GM21423 (cell line): ENCODE measurements at regions not wholly inside any gene's neighbourhood (a gene's known extent, or its start where the extent isn't known, plus 50 kb on each side); places are given as distances from the start of the nearest gene placed in this dataset.
A peak's percentile ranks its signal among the peaks of the same experiment; 100 is the strongest.

Experiments used
- ATAC-seq: cut with Tn5 transposase; IDR thresholded peaks from one replicate; pipeline ENCODE4 v1.9.1; 2021; ENCODE audit warnings: mild to moderate bottlenecking, moderate library complexity; ENCODE audit not compliant: unreplicated experiment

DNA sequence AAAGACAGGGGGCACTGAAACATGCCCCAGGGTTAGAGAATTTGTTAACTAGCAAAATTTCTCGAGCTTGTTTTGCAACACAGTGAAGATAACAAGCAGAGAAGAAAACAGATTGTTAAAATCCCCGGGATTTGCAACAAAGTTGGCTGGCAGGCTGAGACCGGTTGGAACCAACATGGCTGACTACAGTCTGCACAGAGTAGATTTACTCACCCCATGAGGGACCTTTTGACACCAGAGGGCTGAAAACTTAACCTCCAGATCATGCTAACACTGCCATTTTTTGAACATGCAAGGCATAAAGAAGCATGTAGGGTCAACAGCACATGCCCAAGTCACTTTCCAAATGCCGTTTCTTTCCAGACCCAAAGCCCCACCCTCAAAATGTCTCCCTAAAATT lies 95.2 kb upstream of the TMEM26 start:
- no peak for ATAC-seq

DNA sequence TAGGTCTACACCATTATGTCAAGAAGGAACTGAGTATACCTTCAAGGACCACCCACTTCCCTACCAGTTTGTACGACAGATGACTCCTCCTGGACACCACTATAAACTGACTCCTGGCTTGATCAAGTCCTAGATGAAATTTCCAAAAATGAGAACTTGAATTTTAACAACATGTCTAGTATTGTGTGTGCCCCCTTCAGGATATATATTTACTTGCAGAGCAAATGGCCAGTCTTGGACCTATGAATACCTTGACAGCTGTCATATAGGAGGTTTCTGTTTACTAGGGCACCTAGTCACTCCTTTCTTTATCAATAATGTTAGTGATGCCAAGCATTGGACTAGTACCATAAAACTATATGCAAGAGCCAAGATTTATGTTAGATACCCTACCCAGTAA lies 94.1 kb upstream of the TMEM26 start:
- ATAC-seq, result no peak

DNA sequence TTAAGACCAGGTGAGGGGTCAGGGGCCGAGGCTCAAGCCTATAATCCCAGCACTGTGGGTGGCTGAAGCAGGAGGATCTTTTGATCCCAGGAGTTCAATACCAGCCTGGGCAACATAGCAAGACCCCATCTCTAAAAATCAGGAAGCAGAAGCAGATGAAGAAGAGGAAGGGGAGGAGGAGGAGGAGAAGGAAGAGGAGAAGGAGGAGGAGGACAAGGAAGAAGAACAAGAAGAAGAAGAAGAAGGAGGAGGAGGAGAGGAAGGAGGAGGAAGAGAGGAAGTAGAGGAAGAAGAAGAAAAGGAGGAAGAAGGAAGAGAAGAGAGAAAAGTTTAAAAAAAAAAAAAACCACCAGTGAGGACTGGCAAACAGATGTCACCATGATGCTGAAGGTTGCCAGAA lies 92.0 kb upstream of the TMEM26 start:
- ATAC-seq, result no peak

GRCh38 chr10:61543831-61544230 lies 90.7 kb upstream of the TMEM26 start:
- no peak for ATAC-seq

GRCh38 chr10:61542596-61542995 lies 89.4 kb upstream of the TMEM26 start:
- ATAC-seq, result no peak

- ATAC-seq, result peak; percentile 66
These were observed 88.8 kb upstream of the TMEM26 start for GRCh38 chr10:61541960-61542359.

DNA sequence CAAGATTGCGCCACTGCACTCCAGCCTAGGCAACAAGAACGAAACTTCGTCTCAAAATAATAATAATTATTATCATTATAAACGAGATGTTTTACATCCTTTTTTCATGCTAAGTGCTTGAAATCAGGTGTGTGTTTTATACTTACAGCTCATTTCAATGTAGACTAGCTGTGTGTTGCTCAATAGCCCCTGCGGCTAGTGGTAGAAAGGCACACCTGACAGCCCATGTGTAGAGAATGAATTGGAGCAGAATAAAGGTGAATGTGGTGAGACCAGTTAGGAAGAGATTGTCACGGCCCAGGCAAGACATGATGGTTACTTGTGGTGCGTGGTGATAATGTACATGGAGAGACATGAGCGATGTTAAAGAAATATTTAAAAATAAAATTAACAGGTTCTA lies 86.7 kb upstream of the TMEM26 start:
- ATAC-seq, result no peak

- ATAC-seq, result no peak
These were observed 76.0 kb upstream of the TMEM26 start for GRCh38 chr10:61529208-61529607.

GRCh38 chr10:61503051-61503450 lies 49.9 kb upstream of the TMEM26 start:
- ATAC-seq, result no peak
